ENCODE measurements at regions not wholly inside any gene's neighbourhood (a gene's known extent, or its start where the extent isn't known, plus 50 kb on each side); places are given as distances from the start of the nearest gene placed in this dataset.

- peak in 3 of 5 donors; percentile 55 to 62 (median 58) for DNase-seq
- Histone ChIP-seq H3K4me3 (ENCODE audit: low read length in 3 of 3) (no peak overlapping the region), H3K36me3 (ENCODE audit: control insufficient read depth in 2 of 3, insufficient read depth in 3 of 3, low read length in 3 of 3) (no peaks in the 10 kb centered on the region), H3K9me3 (ENCODE audit: control insufficient read depth in 2 of 3, insufficient read depth in 1 of 3, low read length in 3 of 3) (no peaks in the 10 kb centered on the region), H3K27ac (ENCODE audit: low read depth in 2 of 2, low read length in 2 of 2) (no peak overlapping the region), H3K27me3 (ENCODE audit: control insufficient read depth, insufficient read depth, low read length) (no peaks in the 10 kb centered on the region), H3K9ac (ENCODE audit: low read length in 3 of 3) (no peak overlapping the region), H3K4me1 (ENCODE audit: control insufficient read depth in 2 of 3, insufficient read depth in 2 of 3, low read depth in 1 of 3, low read length in 3 of 3) (peaks cover 0 to 11% (median 0%) of the 10 kb centered on the region in 3 donors)
- TF ChIP-seq CTCF (IDR thresholded peaks at IDR 0.05; ENCODE audit: borderline replicate concordance, extremely low read depth, insufficient read depth), result no peak
- intact Hi-C loops (cut with DNase I), result no loop called here
- no peak for FAIRE-seq
Measured at GRCh38 chr12:4856596-4856995, 53.1 kb upstream of the KCNA1 start.

DNA sequence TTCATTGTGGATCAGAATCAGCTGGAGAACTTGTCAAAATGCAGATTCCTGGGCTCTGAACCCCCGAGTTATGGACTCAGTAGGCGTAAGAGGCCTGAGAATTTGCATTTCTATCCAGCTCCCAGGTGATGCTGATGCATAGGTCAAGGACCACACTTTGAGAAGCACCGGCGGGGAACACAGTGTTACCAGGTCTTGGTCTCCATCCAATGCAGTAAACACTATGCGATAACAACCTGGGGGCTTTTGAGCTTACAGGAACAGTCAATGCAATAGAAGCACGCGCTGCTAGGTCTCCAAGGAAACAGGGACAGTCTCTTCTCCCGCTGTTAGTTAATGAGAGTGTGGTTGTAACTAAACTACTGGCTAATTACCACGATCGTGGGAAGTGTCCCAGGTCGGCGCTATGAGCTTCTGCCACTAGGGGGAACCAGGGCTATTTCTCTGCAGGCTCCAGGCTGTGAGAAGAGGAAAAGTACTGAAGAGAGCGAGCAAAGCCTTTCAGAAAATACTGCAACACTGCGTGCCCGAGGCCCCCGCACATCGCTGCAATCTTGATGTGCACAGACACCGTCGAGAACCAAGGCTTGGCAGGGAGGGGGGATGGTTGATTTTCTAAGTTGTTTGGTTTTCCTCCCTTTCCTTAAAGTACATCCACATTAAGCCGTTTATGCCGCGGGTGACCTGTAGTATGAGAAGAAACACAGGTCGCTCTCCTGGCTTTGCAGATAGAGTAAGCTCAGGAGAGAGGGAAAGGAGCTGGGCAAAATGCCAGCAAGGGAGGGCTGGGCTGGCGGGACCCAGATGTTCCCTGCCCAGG is 52.0 kb upstream of the KCNA1 start:
- Histone ChIP-seq H3K9me3 (ENCODE audit: control insufficient read depth in 2 of 3, insufficient read depth in 1 of 3, low read length in 3 of 3) (no peaks in the 10 kb centered on the region), H3K36me3 (ENCODE audit: control insufficient read depth in 2 of 3, insufficient read depth in 3 of 3, low read length in 3 of 3) (no peaks in the 10 kb centered on the region), H3K9ac (ENCODE audit: low read length in 3 of 3) (peak overlapping the region in 1 of 3 donors; percentile 47), H3K27ac (ENCODE audit: low read depth in 2 of 2, low read length in 2 of 2) (no peak overlapping the region), H3K27me3 (ENCODE audit: control insufficient read depth, insufficient read depth, low read length) (no peaks in the 10 kb centered on the region), H3K4me1 (ENCODE audit: control insufficient read depth in 2 of 3, insufficient read depth in 2 of 3, low read depth in 1 of 3, low read length in 3 of 3) (peaks cover 0 to 11% (median 0%) of the 10 kb centered on the region in 3 donors), H3K4me3 (ENCODE audit: low read length in 3 of 3) (peak overlapping the region in 2 of 3 donors; percentile 18 to 52)
- intact Hi-C loops (cut with DNase I), result no loop called here
- TF ChIP-seq CTCF (IDR thresholded peaks at IDR 0.05; ENCODE audit: borderline replicate concordance, extremely low read depth, insufficient read depth), result peak; percentile 83
- peak; percentile 56 for FAIRE-seq
- peak; percentile 80 to 93 (median 88) for DNase-seq

GRCh38 chr12:4858386-4858785 is 51.3 kb upstream of the KCNA1 start:
- Histone ChIP-seq H3K36me3 (ENCODE audit: control insufficient read depth in 2 of 3, insufficient read depth in 3 of 3, low read length in 3 of 3) (no peaks in the 10 kb centered on the region), H3K27ac (ENCODE audit: low read depth in 2 of 2, low read length in 2 of 2) (no peak overlapping the region), H3K4me3 (ENCODE audit: low read length in 3 of 3) (no peak overlapping the region), H3K27me3 (ENCODE audit: control insufficient read depth, insufficient read depth, low read length) (no peaks in the 10 kb centered on the region), H3K9ac (ENCODE audit: low read length in 3 of 3) (no peak overlapping the region), H3K9me3 (ENCODE audit: control insufficient read depth in 2 of 3, insufficient read depth in 1 of 3, low read length in 3 of 3) (no peaks in the 10 kb centered on the region), H3K4me1 (ENCODE audit: control insufficient read depth in 2 of 3, insufficient read depth in 2 of 3, low read depth in 1 of 3, low read length in 3 of 3) (peaks cover 0 to 11% (median 0%) of the 10 kb centered on the region in 3 donors)
- no peak for TF ChIP-seq CTCF (IDR thresholded peaks at IDR 0.05; ENCODE audit: borderline replicate concordance, extremely low read depth, insufficient read depth)
- intact Hi-C loops (cut with DNase I), result no loop called here
- peak in 4 of 5 donors; percentile 58 to 71 (median 62) for DNase-seq
- no peak for FAIRE-seq

All from kidney (tissue), 13 donors.